ENCODE measurements at regions not wholly inside any gene's neighbourhood (a gene's known extent, or its start where the extent isn't known, plus 50 kb on each side); places are given as distances from the start of the nearest gene placed in this dataset.

DNA sequence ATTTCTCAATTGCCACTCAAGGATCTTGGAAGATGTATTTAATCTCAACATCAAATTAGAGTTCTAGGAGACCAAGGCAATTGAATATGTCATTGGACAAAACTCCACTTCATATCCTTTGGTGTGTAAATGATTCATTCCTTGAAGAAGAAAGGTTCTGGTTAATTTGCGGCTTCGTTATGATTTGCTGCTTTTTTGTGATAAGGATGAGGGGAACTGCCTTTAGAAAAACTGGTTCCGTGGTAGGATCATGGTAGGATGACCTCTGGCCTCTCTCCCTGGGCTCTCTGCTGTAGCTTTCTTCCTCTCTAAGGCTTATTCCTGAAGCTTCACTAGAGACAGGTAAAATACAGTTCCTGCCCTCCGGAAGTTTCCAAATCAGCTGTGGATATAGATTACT, 51.5 kb upstream of the ERRFI1 start:
- TF ChIP-seq, protein P1, sequence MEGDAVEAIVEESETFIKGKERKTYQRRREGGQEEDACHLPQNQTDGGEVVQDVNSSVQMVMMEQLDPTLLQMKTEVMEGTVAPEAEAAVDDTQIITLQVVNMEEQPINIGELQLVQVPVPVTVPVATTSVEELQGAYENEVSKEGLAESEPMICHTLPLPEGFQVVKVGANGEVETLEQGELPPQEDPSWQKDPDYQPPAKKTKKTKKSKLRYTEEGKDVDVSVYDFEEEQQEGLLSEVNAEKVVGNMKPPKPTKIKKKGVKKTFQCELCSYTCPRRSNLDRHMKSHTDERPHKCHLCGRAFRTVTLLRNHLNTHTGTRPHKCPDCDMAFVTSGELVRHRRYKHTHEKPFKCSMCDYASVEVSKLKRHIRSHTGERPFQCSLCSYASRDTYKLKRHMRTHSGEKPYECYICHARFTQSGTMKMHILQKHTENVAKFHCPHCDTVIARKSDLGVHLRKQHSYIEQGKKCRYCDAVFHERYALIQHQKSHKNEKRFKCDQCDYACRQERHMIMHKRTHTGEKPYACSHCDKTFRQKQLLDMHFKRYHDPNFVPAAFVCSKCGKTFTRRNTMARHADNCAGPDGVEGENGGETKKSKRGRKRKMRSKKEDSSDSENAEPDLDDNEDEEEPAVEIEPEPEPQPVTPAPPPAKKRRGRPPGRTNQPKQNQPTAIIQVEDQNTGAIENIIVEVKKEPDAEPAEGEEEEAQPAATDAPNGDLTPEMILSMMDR (IDR thresholded peaks at IDR 0.05; ENCODE audit: low read depth, low read length, missing input control) = no peak
- TF ChIP-seq, protein P2, sequence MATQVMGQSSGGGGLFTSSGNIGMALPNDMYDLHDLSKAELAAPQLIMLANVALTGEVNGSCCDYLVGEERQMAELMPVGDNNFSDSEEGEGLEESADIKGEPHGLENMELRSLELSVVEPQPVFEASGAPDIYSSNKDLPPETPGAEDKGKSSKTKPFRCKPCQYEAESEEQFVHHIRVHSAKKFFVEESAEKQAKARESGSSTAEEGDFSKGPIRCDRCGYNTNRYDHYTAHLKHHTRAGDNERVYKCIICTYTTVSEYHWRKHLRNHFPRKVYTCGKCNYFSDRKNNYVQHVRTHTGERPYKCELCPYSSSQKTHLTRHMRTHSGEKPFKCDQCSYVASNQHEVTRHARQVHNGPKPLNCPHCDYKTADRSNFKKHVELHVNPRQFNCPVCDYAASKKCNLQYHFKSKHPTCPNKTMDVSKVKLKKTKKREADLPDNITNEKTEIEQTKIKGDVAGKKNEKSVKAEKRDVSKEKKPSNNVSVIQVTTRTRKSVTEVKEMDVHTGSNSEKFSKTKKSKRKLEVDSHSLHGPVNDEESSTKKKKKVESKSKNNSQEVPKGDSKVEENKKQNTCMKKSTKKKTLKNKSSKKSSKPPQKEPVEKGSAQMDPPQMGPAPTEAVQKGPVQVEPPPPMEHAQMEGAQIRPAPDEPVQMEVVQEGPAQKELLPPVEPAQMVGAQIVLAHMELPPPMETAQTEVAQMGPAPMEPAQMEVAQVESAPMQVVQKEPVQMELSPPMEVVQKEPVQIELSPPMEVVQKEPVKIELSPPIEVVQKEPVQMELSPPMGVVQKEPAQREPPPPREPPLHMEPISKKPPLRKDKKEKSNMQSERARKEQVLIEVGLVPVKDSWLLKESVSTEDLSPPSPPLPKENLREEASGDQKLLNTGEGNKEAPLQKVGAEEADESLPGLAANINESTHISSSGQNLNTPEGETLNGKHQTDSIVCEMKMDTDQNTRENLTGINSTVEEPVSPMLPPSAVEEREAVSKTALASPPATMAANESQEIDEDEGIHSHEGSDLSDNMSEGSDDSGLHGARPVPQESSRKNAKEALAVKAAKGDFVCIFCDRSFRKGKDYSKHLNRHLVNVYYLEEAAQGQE (IDR thresholded peaks at IDR 0.05) = no peak
- no peak for TF ChIP-seq TAF1 (conservative IDR thresholded peaks at IDR 0.05)
- TF ChIP-seq ATF3 (IDR thresholded peaks at IDR 0.05) = no peak
- no peak for TF ChIP-seq RAD21 (IDR thresholded peaks at IDR 0.05)
- no peak for TF ChIP-seq SP1 (IDR thresholded peaks at IDR 0.05)
- TF ChIP-seq ZBTB33 (IDR thresholded peaks at IDR 0.05) = no peak
- no peak for TF ChIP-seq RXRA (IDR thresholded peaks at IDR 0.05)
- no peak for TF ChIP-seq GABPA (IDR thresholded peaks at IDR 0.05 in 1 of 2, conservative IDR thresholded peaks at IDR 0.05 in 1 of 2)
- no peak for TF ChIP-seq YY1 (IDR thresholded peaks at IDR 0.05)
